K562 (cell line): ENCODE measurements at regions not wholly inside any gene's neighbourhood (a gene's known extent, or its start where the extent isn't known, plus 50 kb on each side); places are given as distances from the start of the nearest gene placed in this dataset.

Experiments used
- CAMTA2 ChIP-seq: fragments of 250-450 bp; sonication (Bioruptor Pico); conservative IDR thresholded peaks from 2 replicates; pipeline ENCODE4 v1.5.1; 2022
- CTCF ChIP-seq, 3 experiments: IDR thresholded peaks in 2 of 3; conservative IDR thresholded peaks in 1 of 3; 2 replicates each; pipeline ENCODE4 v1.5.1; 2011 to 2012; ENCODE audit warnings: low read length in 3 of 3, mild to moderate bottlenecking in 3 of 3, control low read depth in 2 of 3, improper control_type of control experiment in 1 of 3, inconsistent platforms in 1 of 3, low read depth in 1 of 3, mixed read lengths in 1 of 3, moderate library complexity in 1 of 3; ENCODE audit not compliant: insufficient read depth in 2 of 3
- MTA3 ChIP-seq: fragments of 450-650 bp; formaldehyde crosslinking; IDR thresholded peaks from 2 replicates; pipeline ENCODE4 v1.6.1; 2017; ENCODE audit warnings: mild to moderate bottlenecking, borderline replicate concordance
- MTF1 ChIP-seq: fragments of 250-450 bp; sonication (Bioruptor Pico); IDR thresholded peaks from 2 replicates; pipeline ENCODE4 v1.9.0; 2021; ENCODE audit warnings: moderate library complexity, mild to moderate bottlenecking, inconsistent platforms, borderline replicate concordance
- PKNOX1 ChIP-seq: fragments of 450-650 bp; IDR thresholded peaks from 2 replicates; pipeline ENCODE4 v1.6.1; 2016
- POLR2AphosphoS5 ChIP-seq: IDR thresholded peaks from 2 replicates; pipeline ENCODE4 v1.6.1; 2011; ENCODE audit warnings: mild to moderate bottlenecking, low read depth, low read length, moderate library complexity; ENCODE audit not compliant: control insufficient read depth, insufficient read depth
- RBM14 ChIP-seq: fragments of 200-400 bp; formaldehyde crosslinking; IDR thresholded peaks from 2 replicates; pipeline ENCODE4 v1.6.1; 2018; ENCODE audit warnings: low read depth, mild to moderate bottlenecking, low read length, moderate library complexity, borderline replicate concordance; ENCODE audit not compliant: insufficient read depth
- SMARCA4 ChIP-seq: fragments of 450-650 bp; IDR thresholded peaks from 2 replicates; pipeline ENCODE4 v1.6.1; 2016
- SRSF7 ChIP-seq: fragments of 200-400 bp; formaldehyde crosslinking; optimal IDR thresholded peaks from 2 replicates; pipeline ENCODE3; 2017; ENCODE audit warnings: mild to moderate bottlenecking, low read depth, low read length
- ZBED1 ChIP-seq: IDR thresholded peaks from 2 replicates; pipeline ENCODE4 v1.6.1; 2014

- TF ChIP-seq SRSF7 (no peak), RBM14 (no peak), MTA3 (no peak), ZBED1 (no peak), SMARCA4 (no peak), POLR2AphosphoS5 (no peak), PKNOX1 (no peak), CTCF (IDR thresholded peaks at IDR 0.05 in 2 of 3, conservative IDR thresholded peaks at IDR 0.05 in 1 of 3; ENCODE audit: insufficient read depth in 2 of 3, low read depth in 1 of 3, low read length in 3 of 3) (no peak), CAMTA2 (CRISPR knock-in tag) (no peak), MTF1 (CRISPR knock-in tag) (no peak)
Measured at GRCh38 chr11:110791621-110792020, 79.4 kb upstream of the ARHGAP20 start.
